SH-SY5Y (cell line): ENCODE measurements at regions not wholly inside any gene's neighbourhood (a gene's known extent, or its start where the extent isn't known, plus 50 kb on each side); places are given as distances from the start of the nearest gene placed in this dataset.

Experiments
- GATA2 ChIP-seq: IDR thresholded peaks from 2 replicates; pipeline ENCODE4 v1.6.1; 2011; ENCODE audit warnings: mild to moderate bottlenecking, low read depth, low read length
- GATA3 ChIP-seq: IDR thresholded peaks from 2 replicates; pipeline ENCODE4 v1.6.1; 2011; ENCODE audit warnings: low read depth, mild to moderate bottlenecking, low read length, moderate library complexity

DNA sequence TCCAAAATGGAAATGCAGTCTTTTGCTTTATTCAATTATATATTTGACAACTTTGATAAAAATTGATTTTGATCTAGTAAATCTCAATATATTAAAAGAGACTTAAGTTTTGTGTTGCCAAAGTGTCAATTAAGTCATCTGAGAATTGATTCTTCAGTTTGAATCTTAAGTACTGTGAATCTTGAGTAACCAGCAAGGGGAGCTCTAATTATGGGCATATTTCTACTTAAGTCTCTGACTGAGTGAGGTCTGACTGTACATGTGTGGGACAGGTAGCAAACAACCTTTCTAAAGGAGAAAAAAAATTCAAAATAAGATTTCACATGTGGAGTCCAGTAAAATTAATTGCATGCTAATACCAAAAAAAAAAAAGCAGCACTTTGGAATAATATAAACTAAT lies 503.7 kb upstream of the SLC8A1 start:
- no peak for TF ChIP-seq GATA3
- TF ChIP-seq GATA2: no peak
